Adrenal gland (tissue), 9 donors: ENCODE measurements at regions not wholly inside any gene's neighbourhood (a gene's known extent, or its start where the extent isn't known, plus 50 kb on each side); places are given as distances from the start of the nearest gene placed in this dataset.

ENCODE experiments used
- DNase-seq, 7 donors: peaks; one replicate each; pipeline ENCODE4 v3.0.0-alpha.2; 2019 to 2020
- H3K27ac ChIP-seq, 5 donors: fragments of 200-600 bp; sonication (generic) in 4 of 5; 1 replicate in 3 of 5; 2 replicates in 2 of 5; pipeline versions ENCODE4 v1.5.1 to v1.8.0; 2016 to 2020; ENCODE audit warnings: mild to moderate bottlenecking in 1 of 5
- H3K27me3 ChIP-seq: fragments of 200-600 bp; 2 replicates; pipeline ENCODE4 v1.8.0; 2021
- H3K36me3 ChIP-seq, 2 donors: fragments of 200-600 bp; replicated peaks in 1 of 2; 1 replicate in 1 of 2; 2 replicates in 1 of 2; pipeline versions ENCODE4 v1.5.1 to v1.8.0; 2018 to 2022
- H3K4me1 ChIP-seq, 2 donors: fragments of 200-600 bp; replicated peaks in 1 of 2; 1 replicate in 1 of 2; 2 replicates in 1 of 2; pipeline versions ENCODE4 v1.5.1 to v1.8.0; 2018 to 2021
- H3K4me3 ChIP-seq, 4 donors: fragments of 200-600 bp; sonication (generic) in 3 of 4; one replicate each; pipeline ENCODE4 v1.5.1; 2016 to 2018
- H3K9me3 ChIP-seq, 3 donors: fragments of 200-600 bp; sonication (generic) in 1 of 3; replicated peaks in 1 of 3; 1 replicate in 2 of 3; 2 replicates in 1 of 3; pipeline versions ENCODE4 v1.5.1 to v1.8.0; 2016 to 2021
- CTCF ChIP-seq, 6 experiments: fragments of 450-650 bp in 4 of 6; fragments of 200-600 bp in 2 of 6; sonication (generic) in 1 of 6; IDR thresholded peaks; 1 replicate in 5 of 6; 2 replicates in 1 of 6; pipeline versions ENCODE4 v1.5.1 to v1.8.0; 2016 to 2021; ENCODE audit warnings: antibody characterized with exemption in 6 of 6, mild to moderate bottlenecking in 2 of 6, moderate library complexity in 1 of 6
- POLR2A ChIP-seq, 2 donors: fragments of 450-650 bp; IDR thresholded peaks; one replicate each; pipeline ENCODE4 v1.6.1; 2017; ENCODE audit warnings: antibody characterized with exemption in 2 of 2, mild to moderate bottlenecking in 2 of 2, moderate library complexity in 1 of 2
- WGBS, 4 donors: extraction: QIAGEN DNeasy Blood & Tissue Kit in 2 of 4; methylation state at CpG; one replicate each; pipeline versions ENCODE4 v1.1.5 to v1.1.7; 2013 to 2017; 5-methylcytosine and 5-hydroxymethylcytosine counted together
- intact Hi-C, 2 donors: fragments of 100-400 bp; cut with DNase I; formaldehyde crosslinking; loops; one replicate each; pipeline versions ENCODE4 v1.14.1 to v1.15.0; 2022 to 2023
- donor health status: healthy with polysubstance abuse.
- donor health status: Bipolar disorder and iron deficiency.
- donor health status: DM: yes; HTN: yes; CAD: no.
- donor health status: DM: no; HTN: no; CAD: no.
- donor health status: DM: no; HTN: no; CAD: no.

DNA sequence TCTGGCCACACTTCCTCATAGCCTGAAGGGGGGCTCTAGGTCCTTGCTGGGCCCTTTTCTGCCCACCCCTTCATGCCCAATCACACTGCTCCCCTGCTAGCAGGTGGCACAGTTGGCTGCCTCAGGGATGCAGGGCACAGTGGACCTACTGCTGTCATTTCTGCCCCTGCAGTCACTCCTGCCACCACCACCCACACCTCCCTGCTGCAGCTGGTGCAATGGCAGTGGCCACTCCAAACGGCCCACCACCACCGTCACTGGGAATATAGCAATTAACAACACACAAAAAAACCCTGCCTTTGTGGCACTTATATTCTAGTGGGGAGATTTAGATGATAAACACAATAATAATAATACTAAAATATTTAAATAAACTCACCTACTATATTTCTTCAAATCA lies 162.4 kb upstream of the DUSP10 start:
- Histone ChIP-seq H3K4me1 (no peaks in the 10 kb centered on the region), H3K36me3 (no peaks in the 10 kb centered on the region), H3K4me3 (no peak overlapping the region), H3K27ac (no peak overlapping the region), H3K27me3 (no peaks in the 10 kb centered on the region), H3K9me3 (no peaks in the 10 kb centered on the region)
- WGBS, 4 donors = 78 to 88% (median 83%) methylated on average over 2 of the region's 2 CpGs
- intact Hi-C loops = no loop called here
- no peak for DNase-seq
- TF ChIP-seq CTCF (IDR thresholded peaks at IDR 0.05) = no peak
- TF ChIP-seq POLR2A (IDR thresholded peaks at IDR 0.05) = no peak

DNA sequence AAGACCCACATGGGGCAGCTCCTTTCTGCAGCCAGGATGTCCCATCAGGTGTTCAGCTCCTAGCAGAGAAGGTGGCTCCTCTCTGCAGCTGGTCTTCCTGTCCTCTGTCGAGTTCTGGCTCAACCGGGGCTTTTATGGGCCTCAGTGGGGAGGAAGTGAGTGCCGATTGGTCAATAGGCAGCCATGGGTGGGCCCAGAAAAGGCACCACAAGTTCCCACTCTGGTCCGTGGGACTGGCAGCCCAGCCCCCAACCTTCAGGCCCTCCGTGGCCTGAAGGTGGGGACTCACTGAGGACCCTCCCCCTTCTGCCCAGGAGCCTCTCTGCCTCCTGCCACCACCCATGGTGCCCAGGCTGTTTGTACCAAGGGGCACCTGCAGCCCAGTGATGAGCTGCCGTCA lies 161.7 kb upstream of the DUSP10 start:
- no peak for TF ChIP-seq POLR2A (IDR thresholded peaks at IDR 0.05)
- TF ChIP-seq CTCF (IDR thresholded peaks at IDR 0.05) = no peak
- H3K4me3 ChIP-seq = no peak overlapping the region
- DNase-seq = no peak
- H3K9me3 ChIP-seq = no peaks in the 10 kb centered on the region
- 52 to 100% (median 75%) methylated on average over 2 to 6 of the region's 6 CpGs for WGBS, 4 donors
- H3K27ac ChIP-seq = no peak overlapping the region
- H3K36me3 ChIP-seq = no peaks in the 10 kb centered on the region
- no peaks in the 10 kb centered on the region for H3K4me1 ChIP-seq
- intact Hi-C loops = no loop called here
- no peaks in the 10 kb centered on the region for H3K27me3 ChIP-seq

- intact Hi-C loops = no loop called here
- TF ChIP-seq POLR2A (IDR thresholded peaks at IDR 0.05) (no peak), CTCF (IDR thresholded peaks at IDR 0.05) (no peak)
Observed at GRCh38 chr1:221902961-221903360, 161.1 kb upstream of the DUSP10 start.

GRCh38 chr1:221900678-221901077 lies 158.8 kb upstream of the DUSP10 start:
- Histone ChIP-seq H3K9me3 (no peaks in the 10 kb centered on the region), H3K4me3 (no peak overlapping the region), H3K27me3 (no peaks in the 10 kb centered on the region), H3K4me1 (no peaks in the 10 kb centered on the region), H3K36me3 (no peaks in the 10 kb centered on the region), H3K27ac (no peak overlapping the region)
- TF ChIP-seq POLR2A (IDR thresholded peaks at IDR 0.05) = no peak
- no peak for TF ChIP-seq CTCF (IDR thresholded peaks at IDR 0.05)
- DNase-seq = no peak
- WGBS, 4 donors = 86 to 93% (median 92%) methylated on average over 3 of the region's 3 CpGs
- intact Hi-C loops = no loop called here

More at GRCh38 chr1:221902961-221903360, 161.1 kb upstream of the DUSP10 start:
- Histone ChIP-seq H3K4me1 (no peaks in the 10 kb centered on the region), H3K27me3 (no peaks in the 10 kb centered on the region), H3K27ac (no peak overlapping the region), H3K4me3 (no peak overlapping the region), H3K36me3 (no peaks in the 10 kb centered on the region), H3K9me3 (no peaks in the 10 kb centered on the region)
- no peak for DNase-seq
- WGBS, 4 donors = 80 to 92% (median 91%) methylated on average over 4 to 7 of the region's 7 CpGs
